ENCODE measurements at regions not wholly inside any gene's neighbourhood (a gene's known extent, or its start where the extent isn't known, plus 50 kb on each side); places are given as distances from the start of the nearest gene placed in this dataset.

DNA sequence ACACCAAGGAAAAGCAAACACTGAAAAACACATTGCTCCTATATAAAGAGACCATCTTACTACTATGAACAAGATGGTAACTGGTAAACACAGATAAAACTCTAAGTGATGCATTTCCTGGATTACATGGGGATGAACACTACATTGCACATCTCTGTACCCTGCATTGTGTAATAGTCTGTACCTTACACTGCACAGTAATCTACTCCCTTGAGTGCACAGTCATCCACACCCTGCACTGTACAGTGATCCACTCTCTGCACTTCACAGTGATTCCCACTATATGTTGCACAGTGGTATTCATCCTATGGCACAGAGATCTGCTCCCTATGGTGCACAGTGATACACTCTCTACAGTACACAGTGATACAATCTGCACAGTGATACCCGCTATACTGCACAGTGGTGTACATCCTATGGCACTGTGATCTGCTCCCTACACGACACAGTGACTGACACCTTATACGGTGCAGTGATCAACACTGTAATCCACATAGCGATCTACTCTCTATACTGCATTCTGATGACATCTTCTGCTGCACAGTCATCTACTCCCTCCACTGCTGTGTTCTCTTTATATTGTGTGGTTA, 462.2 kb upstream of the RGPD4 start:
- Histone ChIP-seq H2AFZ (ENCODE audit: low read depth, low read length) (no peak overlapping the region), H3K9me3 (replicated peaks; ENCODE audit: control insufficient read depth, insufficient read depth, low read depth, low read length) (no peaks in the 10 kb centered on the region), H3K27me3 (ENCODE audit: control insufficient read depth in 2 of 2, insufficient read depth in 2 of 2, low read length in 2 of 2) (no peaks in the 10 kb centered on the region), H4K20me1 (replicated peaks; ENCODE audit: control insufficient read depth, insufficient read depth, low read length) (no peaks in the 10 kb centered on the region), H3K4me1 (replicated peaks in 1 of 2; ENCODE audit: control insufficient read depth in 2 of 2, insufficient read depth in 2 of 2, low read length in 2 of 2) (no peaks in the 10 kb centered on the region), H3K4me3 (no peak overlapping the region), H3K27ac (ENCODE audit: extremely low read depth, low read depth, low read length) (no peak overlapping the region), H3K79me2 (ENCODE audit: control insufficient read depth, insufficient read depth, low read length) (no peaks in the 10 kb centered on the region), H3K36me3 (ENCODE audit: control insufficient read depth, insufficient read depth, low read length) (no peaks in the 10 kb centered on the region), H3K9ac (ENCODE audit: insufficient read depth in 1 of 2, low read depth in 2 of 2, low read length in 2 of 2) (no peak overlapping the region), H3K9me1 (ENCODE audit: control insufficient read depth, insufficient read depth, low read length) (no peaks in the 10 kb centered on the region), H3K4me2 (ENCODE audit: insufficient read depth, low read length) (no peak overlapping the region)
- ChIA-PET CTCF (ENCODE audit: low intra/inter-chr PET ratio) (no interaction called here), POLR2A (no interaction called here)
- WGBS (ENCODE audit: insufficient coverage, low coverage, missing lambda C conversion rate) = 4% methylated on average over 4 of the region's 4 CpGs
- FAIRE-seq (no peak), DNase-seq (ENCODE audit: extremely low read depth in 1 of 4, low spot score in 3 of 4) (no peak), ATAC-seq (no peak)
- intact Hi-C loops (cut with micrococcal nuclease) = no loop called here
- TF ChIP-seq FIP1L1 (IDR thresholded peaks at IDR 0.05; ENCODE audit: low read depth, low read length, poor library complexity, severe bottlenecking) (no peak), BRCA1 (IDR thresholded peaks at IDR 0.05) (no peak), BRCA1 (CRISPR knock-in tag; IDR thresholded peaks at IDR 0.05) (no peak), TCFL5 (CRISPR knock-in tag; conservative IDR thresholded peaks at IDR 0.05) (no peak), ZFP36 (IDR thresholded peaks at IDR 0.05; ENCODE audit: low read depth, low read length, partially characterized antibody) (no peak), THRAP3 (IDR thresholded peaks at IDR 0.05; ENCODE audit: borderline replicate concordance) (no peak), ZC3H8 (IDR thresholded peaks at IDR 0.05) (no peak), CSDE1 (IDR thresholded peaks at IDR 0.05) (no peak), NRF1 (conservative IDR thresholded peaks at IDR 0.05 in 1 of 2, IDR thresholded peaks at IDR 0.05 in 1 of 2) (no peak), PPARD (CRISPR knock-in tag; IDR thresholded peaks at IDR 0.05) (no peak), NCOA1 (IDR thresholded peaks at IDR 0.05; ENCODE audit: low read depth) (no peak), U2AF1 (optimal IDR thresholded peaks at IDR 0.05; ENCODE audit: low read depth, low read length) (no peak)
- BruUV-seq (replicated peaks) = no TSS peak
- in situ Hi-C loops (cut with MboI) = no loop called here

Measured in K562 (cell line).